WERI-Rb-1 (cell line): ENCODE measurements at regions not wholly inside any gene's neighbourhood (a gene's known extent, or its start where the extent isn't known, plus 50 kb on each side); places are given as distances from the start of the nearest gene placed in this dataset.

Source experiments
- DNase-seq: peaks from one replicate; pipeline ENCODE4 v3.0.0-alpha.2; 2020
- H3K27ac ChIP-seq: fragments of 250-450 bp; sonication (Bioruptor Pico); 2 replicates; pipeline ENCODE4 v1.5.1; 2020; ENCODE audit warnings: mild to moderate bottlenecking, moderate library complexity
- H3K27me3 ChIP-seq: fragments of 250-450 bp; sonication (Bioruptor Pico); 2 replicates; pipeline ENCODE4 v1.5.1; 2021; ENCODE audit warnings: mild to moderate bottlenecking, low read depth, moderate library complexity; ENCODE audit not compliant: insufficient read depth, severe bottlenecking
- H3K36me3 ChIP-seq: fragments of 250-450 bp; sonication (Bioruptor Pico); 2 replicates; pipeline ENCODE4 v1.5.1; 2020; ENCODE audit warnings: mild to moderate bottlenecking, moderate library complexity
- H3K4me3 ChIP-seq: 2 replicates; pipeline ENCODE4 v1.5.1; 2011; ENCODE audit warnings: low read depth, mild to moderate bottlenecking, control low read depth, low read length
- H3K9me3 ChIP-seq: fragments of 250-450 bp; sonication (Bioruptor Pico); 2 replicates; pipeline ENCODE4 v1.5.1; 2021; ENCODE audit warnings: mild to moderate bottlenecking, moderate library complexity; ENCODE audit not compliant: severe bottlenecking
- TF ChIP-seq, protein P1 (sequence below): IDR thresholded peaks from 2 replicates; pipeline ENCODE4 v1.5.1; 2011; ENCODE audit warnings: low read depth, mild to moderate bottlenecking, control low read depth, inconsistent platforms, low read length

DNA sequence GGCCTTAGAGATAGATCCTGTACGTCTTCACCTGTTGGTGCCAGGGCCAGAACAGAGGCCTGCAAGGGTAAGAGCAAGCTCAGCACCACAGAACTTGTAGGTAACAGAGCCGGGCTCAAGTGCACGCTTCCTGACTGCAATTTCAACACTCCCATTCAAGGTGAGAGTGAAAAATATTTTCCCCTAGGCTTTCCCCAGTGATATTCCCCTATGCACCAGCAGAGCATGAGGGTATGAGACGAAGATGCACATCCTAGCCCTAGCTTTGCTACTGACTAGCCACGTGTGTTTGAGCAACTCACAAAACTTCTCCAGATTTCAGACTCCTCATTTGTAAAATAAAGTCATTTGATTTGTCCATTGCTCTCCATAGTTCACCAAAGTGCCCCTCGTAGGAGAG is 411.6 kb downstream of the ZNF521 start:
- H3K27ac ChIP-seq: no peak overlapping the region
- H3K36me3 ChIP-seq: no peaks in the 10 kb centered on the region
- peaks cover 11% of the 10 kb centered on the region for H3K27me3 ChIP-seq
- TF ChIP-seq, protein P1, sequence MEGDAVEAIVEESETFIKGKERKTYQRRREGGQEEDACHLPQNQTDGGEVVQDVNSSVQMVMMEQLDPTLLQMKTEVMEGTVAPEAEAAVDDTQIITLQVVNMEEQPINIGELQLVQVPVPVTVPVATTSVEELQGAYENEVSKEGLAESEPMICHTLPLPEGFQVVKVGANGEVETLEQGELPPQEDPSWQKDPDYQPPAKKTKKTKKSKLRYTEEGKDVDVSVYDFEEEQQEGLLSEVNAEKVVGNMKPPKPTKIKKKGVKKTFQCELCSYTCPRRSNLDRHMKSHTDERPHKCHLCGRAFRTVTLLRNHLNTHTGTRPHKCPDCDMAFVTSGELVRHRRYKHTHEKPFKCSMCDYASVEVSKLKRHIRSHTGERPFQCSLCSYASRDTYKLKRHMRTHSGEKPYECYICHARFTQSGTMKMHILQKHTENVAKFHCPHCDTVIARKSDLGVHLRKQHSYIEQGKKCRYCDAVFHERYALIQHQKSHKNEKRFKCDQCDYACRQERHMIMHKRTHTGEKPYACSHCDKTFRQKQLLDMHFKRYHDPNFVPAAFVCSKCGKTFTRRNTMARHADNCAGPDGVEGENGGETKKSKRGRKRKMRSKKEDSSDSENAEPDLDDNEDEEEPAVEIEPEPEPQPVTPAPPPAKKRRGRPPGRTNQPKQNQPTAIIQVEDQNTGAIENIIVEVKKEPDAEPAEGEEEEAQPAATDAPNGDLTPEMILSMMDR: no peak
- no peak for DNase-seq
- H3K4me3 ChIP-seq: no peak overlapping the region
- no peaks in the 10 kb centered on the region for H3K9me3 ChIP-seq

DNA sequence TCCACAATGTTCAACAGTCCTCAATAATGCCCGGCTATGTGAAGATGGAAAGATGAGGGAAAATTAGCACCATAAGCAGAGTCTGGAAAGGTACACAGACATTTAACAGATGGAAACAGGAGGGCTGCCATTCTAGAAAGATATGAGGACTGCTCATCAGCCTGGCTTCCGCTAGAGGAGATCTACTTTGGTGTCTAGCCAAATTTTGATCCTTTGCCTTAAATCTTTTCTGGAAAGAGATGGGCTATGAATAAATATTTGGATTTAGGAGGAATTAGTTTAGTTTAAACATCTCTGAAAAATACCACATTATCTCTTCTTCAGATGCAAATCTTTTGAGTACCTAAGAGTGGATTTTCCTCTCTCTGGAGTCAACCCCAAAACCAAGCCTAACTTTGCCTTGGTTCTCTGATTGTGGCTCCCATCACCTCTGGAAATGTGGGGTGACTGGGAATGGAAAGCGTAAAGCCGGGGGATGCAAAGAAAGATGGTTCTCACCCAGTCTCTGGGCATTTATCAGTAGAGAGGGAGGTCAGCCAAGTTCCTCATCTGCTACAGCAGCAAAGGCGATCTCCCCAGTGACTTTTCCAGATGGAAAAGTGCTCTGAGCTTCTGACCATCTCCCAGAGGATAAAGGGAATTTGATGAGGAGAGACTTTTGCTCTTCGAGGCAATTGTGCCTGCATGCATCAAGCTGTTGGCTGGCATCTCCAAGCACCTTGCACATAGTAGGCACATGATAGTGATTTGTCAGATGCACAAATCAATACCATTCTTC is 410.6 kb downstream of the ZNF521 start:
- no peak for DNase-seq
- H3K27me3 ChIP-seq: peaks cover 11% of the 10 kb centered on the region
- H3K36me3 ChIP-seq: no peaks in the 10 kb centered on the region
- no peaks in the 10 kb centered on the region for H3K9me3 ChIP-seq
- TF ChIP-seq, protein P1: no peak
- H3K4me3 ChIP-seq: no peak overlapping the region
- no peak overlapping the region for H3K27ac ChIP-seq

DNA sequence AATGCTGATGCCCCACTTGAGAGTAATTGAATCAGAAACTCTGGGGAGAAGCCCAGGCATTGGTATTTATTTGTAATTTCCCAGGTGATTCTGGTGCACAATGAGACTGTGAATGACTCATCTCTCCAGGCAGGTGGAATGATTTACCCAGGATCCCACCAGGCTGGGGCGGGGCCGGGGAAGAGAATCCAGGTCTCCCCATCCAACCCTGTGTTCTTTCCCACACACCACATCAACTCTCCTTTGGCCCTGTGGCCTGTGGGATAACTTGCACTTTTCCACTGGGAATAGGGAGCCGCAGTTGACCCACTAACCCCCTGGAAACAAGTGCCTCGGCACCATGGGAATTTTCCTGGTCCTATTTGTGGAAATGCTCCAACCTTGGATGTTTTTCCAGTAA is 409.8 kb downstream of the ZNF521 start:
- Histone ChIP-seq H3K9me3 (no peaks in the 10 kb centered on the region), H3K27ac (no peak overlapping the region), H3K36me3 (no peaks in the 10 kb centered on the region), H3K27me3 (peaks cover 12% of the 10 kb centered on the region), H3K4me3 (no peak overlapping the region)
- TF ChIP-seq, protein P1: no peak
- DNase-seq: no peak

DNA sequence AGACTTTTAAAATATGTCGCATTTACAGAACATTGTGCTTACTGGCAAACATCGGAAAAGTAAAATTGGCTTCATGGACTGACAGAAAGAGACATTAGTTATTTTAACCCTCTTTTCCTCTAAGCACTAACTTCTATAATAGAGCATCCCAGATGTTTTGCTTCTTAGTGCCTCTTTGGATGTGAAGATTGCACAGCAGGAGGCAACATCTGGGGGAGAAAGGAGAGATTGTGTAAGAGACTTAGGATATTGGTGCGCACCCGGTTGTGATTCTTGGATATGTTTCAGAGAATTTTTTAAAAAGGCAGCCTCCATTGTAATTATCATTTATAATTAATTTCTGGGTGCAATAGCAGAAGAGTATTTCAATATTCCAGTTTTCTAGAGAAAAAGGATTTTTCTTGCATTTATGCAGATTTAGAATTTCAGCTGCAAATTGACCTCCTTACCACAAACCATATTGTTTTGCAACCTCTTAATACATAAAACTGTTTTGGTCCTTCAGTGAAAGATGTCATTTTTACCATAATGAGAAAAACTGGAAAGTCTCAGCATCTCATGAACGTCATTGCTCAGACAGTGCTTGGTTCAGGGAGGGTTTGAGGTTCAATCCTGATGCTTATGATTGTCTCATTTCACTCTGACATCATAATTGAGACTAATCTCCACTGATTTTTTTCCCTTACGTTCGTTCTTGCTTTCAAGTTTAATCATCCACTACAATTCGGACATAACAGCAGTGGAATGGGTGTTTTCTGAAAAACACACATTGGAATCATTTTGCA is 404.3 kb downstream of the ZNF521 start:
- no peak overlapping the region for H3K4me3 ChIP-seq
- H3K27me3 ChIP-seq: peaks cover 11% of the 10 kb centered on the region
- no peaks in the 10 kb centered on the region for H3K9me3 ChIP-seq
- no peak for DNase-seq
- no peaks in the 10 kb centered on the region for H3K36me3 ChIP-seq
- no peak overlapping the region for H3K27ac ChIP-seq
- TF ChIP-seq, protein P1: no peak

DNA sequence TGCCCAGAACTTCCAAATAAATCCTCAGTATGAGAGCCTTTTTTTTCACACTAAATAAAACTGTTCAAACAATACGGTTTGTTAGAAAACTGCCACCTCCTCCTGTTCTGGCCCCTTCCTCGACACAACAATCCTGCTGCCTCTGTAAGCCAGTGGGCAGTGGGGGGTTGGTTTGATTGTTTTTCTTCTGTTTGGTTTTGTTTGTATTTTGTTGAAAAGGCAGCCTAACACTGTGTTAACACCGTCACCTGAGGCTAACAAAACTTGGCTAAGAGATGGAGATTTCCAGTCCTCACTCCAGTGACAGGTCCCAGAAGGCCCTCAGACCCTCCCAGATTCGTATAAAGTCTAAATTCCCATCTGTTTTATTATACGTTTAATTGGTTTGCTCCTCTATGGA is 402.1 kb downstream of the ZNF521 start:
- Histone ChIP-seq H3K9me3 (no peaks in the 10 kb centered on the region), H3K4me3 (no peak overlapping the region), H3K36me3 (no peaks in the 10 kb centered on the region), H3K27me3 (peaks cover 11% of the 10 kb centered on the region), H3K27ac (no peak overlapping the region)
- TF ChIP-seq, protein P1: no peak
- no peak for DNase-seq
